ENCODE measurements at regions not wholly inside any gene's neighbourhood (a gene's known extent, or its start where the extent isn't known, plus 50 kb on each side); places are given as distances from the start of the nearest gene placed in this dataset.

GRCh38 chr15:93252780-93253179 lies 163.8 kb upstream of the RGMA start:
- BruUV-seq (replicated peaks): no TSS peak
- DNase-seq (ENCODE audit: extremely low read depth in 1 of 4, low spot score in 3 of 4): no peak
- no peaks in the 10 kb centered on the region for H4K20me1 ChIP-seq (replicated peaks; ENCODE audit: control insufficient read depth, insufficient read depth, low read length)
- TF ChIP-seq ZNF77 (CRISPR knock-in tag; IDR thresholded peaks at IDR 0.05) (no peak), ELK1 (CRISPR knock-in tag; IDR thresholded peaks at IDR 0.05) (no peak), JUNB (CRISPR knock-in tag; conservative IDR thresholded peaks at IDR 0.05) (no peak), BRD4 (IDR thresholded peaks at IDR 0.05) (no peak), ZNF217 (CRISPR knock-in tag; IDR thresholded peaks at IDR 0.05) (no peak), MCM3 (IDR thresholded peaks at IDR 0.05) (no peak), ESRRB (CRISPR knock-in tag; IDR thresholded peaks at IDR 0.05; ENCODE audit: borderline replicate concordance) (no peak), ZNF277 (CRISPR knock-in tag; IDR thresholded peaks at IDR 0.05; ENCODE audit: borderline replicate concordance) (no peak), CBX2 (IDR thresholded peaks at IDR 0.05; ENCODE audit: insufficient read depth, low read length, poor library complexity, severe bottlenecking) (no peak), ZNF764 (CRISPR knock-in tag; IDR thresholded peaks at IDR 0.05; ENCODE audit: low read depth) (no peak), SMARCE1 (IDR thresholded peaks at IDR 0.05) (no peak), TSC22D4 (tag; IDR thresholded peaks at IDR 0.05) (no peak), TRIM28 (IDR thresholded peaks at IDR 0.05) (no peak), JUND (IDR thresholded peaks at IDR 0.05; ENCODE audit: borderline replicate concordance, low read depth, low read length) (no peak), JUND (tag; IDR thresholded peaks at IDR 0.05; ENCODE audit: borderline replicate concordance, low read depth, low read length) (no peak), SNAPC5 (CRISPR knock-in tag; IDR thresholded peaks at IDR 0.05) (no peak), TEAD1 (CRISPR knock-in tag; IDR thresholded peaks at IDR 0.05) (no peak), PRPF4 (IDR thresholded peaks at IDR 0.05; ENCODE audit: insufficient read depth, low read depth, low read length, poor library complexity, severe bottlenecking) (no peak), SMAD2 (IDR thresholded peaks at IDR 0.05; ENCODE audit: low read depth, low read length) (no peak)
- CTCF ChIA-PET (ENCODE audit: low intra/inter-chr PET ratio): no interaction called here
- H3K4me3 ChIP-seq: no peak overlapping the region
- H3K36me3 ChIP-seq (ENCODE audit: control insufficient read depth, insufficient read depth, low read length): no peaks in the 10 kb centered on the region
- no peak overlapping the region for H3K9ac ChIP-seq (ENCODE audit: insufficient read depth in 1 of 2, low read depth in 2 of 2, low read length in 2 of 2)
- H3K79me2 ChIP-seq (ENCODE audit: control insufficient read depth, insufficient read depth, low read length): no peaks in the 10 kb centered on the region
- H3K9me1 ChIP-seq (ENCODE audit: control insufficient read depth, insufficient read depth, low read length): no peaks in the 10 kb centered on the region
- intact Hi-C loops (cut with micrococcal nuclease) (no loop called here), in situ Hi-C loops (cut with MboI) (no loop called here)
- no peak for FAIRE-seq
- POLR2A ChIA-PET: no interaction called here
- no peak overlapping the region for H2AFZ ChIP-seq (ENCODE audit: low read depth, low read length)
- no peaks in the 10 kb centered on the region for H3K4me1 ChIP-seq (replicated peaks in 1 of 2; ENCODE audit: control insufficient read depth in 2 of 2, insufficient read depth in 2 of 2, low read length in 2 of 2)
- no peak overlapping the region for H3K4me2 ChIP-seq (ENCODE audit: insufficient read depth, low read length)
- H3K9me3 ChIP-seq (replicated peaks; ENCODE audit: control insufficient read depth, insufficient read depth, low read depth, low read length): no peaks in the 10 kb centered on the region
- peaks cover 0 to 11% of the 10 kb centered on the region in 2 experiments; a peak in 2 of 5 replicates for H3K27me3 ChIP-seq (ENCODE audit: control insufficient read depth in 2 of 2, insufficient read depth in 2 of 2, low read length in 2 of 2)
- WGBS (ENCODE audit: insufficient coverage, low coverage, missing lambda C conversion rate): 0% methylated on average over 2 of the region's 2 CpGs
- H3K27ac ChIP-seq (ENCODE audit: extremely low read depth, low read depth, low read length): no peak overlapping the region
- no peak for ATAC-seq

All from K562 (cell line).